HFFc6 (cell line): ENCODE measurements at regions not wholly inside any gene's neighbourhood (a gene's known extent, or its start where the extent isn't known, plus 50 kb on each side); places are given as distances from the start of the nearest gene placed in this dataset.

Experiments
- DNase-seq: peaks from one replicate; pipeline ENCODE4 v3.0.0-alpha.2; 2018
- H3K27ac Mint-ChIP-seq: 2 replicates; pipeline ENCODE4 v1.8.0; 2020; ENCODE audit warnings: mild to moderate bottlenecking, mixed read lengths
- H3K27me3 Mint-ChIP-seq: 2 replicates; pipeline ENCODE4 v1.8.0; 2021; ENCODE audit warnings: mild to moderate bottlenecking, moderate library complexity, mixed read lengths; ENCODE audit not compliant: insufficient read depth
- H3K36me3 Mint-ChIP-seq: 2 replicates; pipeline ENCODE4 v1.8.0; 2021; ENCODE audit warnings: low read depth, mixed read lengths
- H3K4me1 Mint-ChIP-seq: 2 replicates; pipeline ENCODE4 v1.8.0; 2020; ENCODE audit warnings: low read depth, mixed read lengths
- H3K4me3 Mint-ChIP-seq: 2 replicates; pipeline ENCODE4 v1.8.0; 2020; ENCODE audit warnings: mild to moderate bottlenecking, moderate library complexity, mixed read lengths
- H3K9me3 Mint-ChIP-seq: 2 replicates; pipeline ENCODE4 v1.8.0; 2020; ENCODE audit warnings: mild to moderate bottlenecking, mixed read lengths
- TF ChIP-seq, protein P1 (sequence below): fragments of 200-600 bp; sonication (generic); IDR thresholded peaks from 2 replicates; pipeline ENCODE4 v1.5.0; 2021; ENCODE audit warnings: antibody characterized with exemption, mild to moderate bottlenecking

DNA sequence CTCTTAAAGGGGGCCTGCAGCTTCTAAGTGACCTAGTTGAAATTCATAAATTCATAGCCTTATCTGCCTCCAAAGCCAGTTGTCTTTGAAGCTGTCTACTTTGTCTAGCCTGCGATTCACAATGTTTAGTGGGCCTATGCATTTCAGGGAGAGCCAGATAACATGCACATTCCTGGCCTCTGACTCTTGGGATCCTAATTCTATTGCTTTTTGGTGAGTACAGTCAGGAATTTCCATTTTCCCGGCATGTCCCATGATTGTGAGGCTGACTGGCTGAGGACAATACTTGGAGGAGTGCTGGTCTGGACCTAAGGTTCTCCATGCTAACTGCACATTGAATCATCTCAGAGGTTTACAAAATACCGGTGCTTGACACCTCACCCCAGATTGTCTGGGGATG lies 155.0 kb downstream of the MSL3 start:
- TF ChIP-seq, protein P1, sequence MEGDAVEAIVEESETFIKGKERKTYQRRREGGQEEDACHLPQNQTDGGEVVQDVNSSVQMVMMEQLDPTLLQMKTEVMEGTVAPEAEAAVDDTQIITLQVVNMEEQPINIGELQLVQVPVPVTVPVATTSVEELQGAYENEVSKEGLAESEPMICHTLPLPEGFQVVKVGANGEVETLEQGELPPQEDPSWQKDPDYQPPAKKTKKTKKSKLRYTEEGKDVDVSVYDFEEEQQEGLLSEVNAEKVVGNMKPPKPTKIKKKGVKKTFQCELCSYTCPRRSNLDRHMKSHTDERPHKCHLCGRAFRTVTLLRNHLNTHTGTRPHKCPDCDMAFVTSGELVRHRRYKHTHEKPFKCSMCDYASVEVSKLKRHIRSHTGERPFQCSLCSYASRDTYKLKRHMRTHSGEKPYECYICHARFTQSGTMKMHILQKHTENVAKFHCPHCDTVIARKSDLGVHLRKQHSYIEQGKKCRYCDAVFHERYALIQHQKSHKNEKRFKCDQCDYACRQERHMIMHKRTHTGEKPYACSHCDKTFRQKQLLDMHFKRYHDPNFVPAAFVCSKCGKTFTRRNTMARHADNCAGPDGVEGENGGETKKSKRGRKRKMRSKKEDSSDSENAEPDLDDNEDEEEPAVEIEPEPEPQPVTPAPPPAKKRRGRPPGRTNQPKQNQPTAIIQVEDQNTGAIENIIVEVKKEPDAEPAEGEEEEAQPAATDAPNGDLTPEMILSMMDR, result no peak
- no peaks in the 10 kb centered on the region for H3K36me3 Mint-ChIP-seq
- no peaks in the 10 kb centered on the region for H3K9me3 Mint-ChIP-seq
- no peak overlapping the region for H3K27ac Mint-ChIP-seq
- DNase-seq, result no peak
- H3K27me3 Mint-ChIP-seq, result peaks cover 8% of the 10 kb centered on the region; the same call in 1 of the 2 replicates
- no peaks in the 10 kb centered on the region for H3K4me1 Mint-ChIP-seq
- H3K4me3 Mint-ChIP-seq, result no peak overlapping the region

DNA sequence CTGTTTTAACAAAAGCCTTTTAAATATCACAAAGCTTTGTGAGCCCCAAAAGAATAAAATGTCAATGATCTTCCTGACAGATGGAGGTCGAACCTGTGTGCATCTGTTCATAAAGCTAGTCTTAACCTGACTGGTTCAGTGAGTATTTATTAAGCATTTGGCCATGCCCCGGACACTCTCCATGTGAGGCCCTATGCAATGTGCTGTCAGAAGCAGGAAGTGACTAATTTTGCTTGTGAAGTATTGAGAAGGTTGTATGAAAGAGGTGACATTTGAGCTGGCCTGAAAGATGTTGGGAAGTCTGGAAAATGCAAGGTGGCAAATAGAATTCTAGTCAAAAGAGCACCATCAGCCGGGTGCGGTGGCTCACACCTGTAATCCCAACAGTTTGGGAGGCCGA lies 171.4 kb downstream of the MSL3 start:
- H3K36me3 Mint-ChIP-seq, result no peaks in the 10 kb centered on the region
- H3K27ac Mint-ChIP-seq, result no peak overlapping the region
- no peak for DNase-seq
- no peak overlapping the region for H3K4me3 Mint-ChIP-seq
- H3K27me3 Mint-ChIP-seq, result peaks cover 5% of the 10 kb centered on the region; the same call in 1 of the 2 replicates
- TF ChIP-seq, protein P1, result no peak
- peaks cover 5% of the 10 kb centered on the region; the same call in 1 of the 2 replicates for H3K4me1 Mint-ChIP-seq
- no peaks in the 10 kb centered on the region for H3K9me3 Mint-ChIP-seq

- Mint-ChIP-seq H3K4me1 (peaks cover 5% of the 10 kb centered on the region; the same call in 1 of the 2 replicates), H3K27ac (no peak overlapping the region), H3K27me3 (peaks cover 3% of the 10 kb centered on the region; the same call in 1 of the 2 replicates), H3K4me3 (no peak overlapping the region), H3K36me3 (no peaks in the 10 kb centered on the region), H3K9me3 (no peaks in the 10 kb centered on the region)
- no peak for DNase-seq
- TF ChIP-seq, protein P1, result no peak
These were observed 174.4 kb downstream of the MSL3 start for GRCh38 chrX:11932423-11932822.

DNA sequence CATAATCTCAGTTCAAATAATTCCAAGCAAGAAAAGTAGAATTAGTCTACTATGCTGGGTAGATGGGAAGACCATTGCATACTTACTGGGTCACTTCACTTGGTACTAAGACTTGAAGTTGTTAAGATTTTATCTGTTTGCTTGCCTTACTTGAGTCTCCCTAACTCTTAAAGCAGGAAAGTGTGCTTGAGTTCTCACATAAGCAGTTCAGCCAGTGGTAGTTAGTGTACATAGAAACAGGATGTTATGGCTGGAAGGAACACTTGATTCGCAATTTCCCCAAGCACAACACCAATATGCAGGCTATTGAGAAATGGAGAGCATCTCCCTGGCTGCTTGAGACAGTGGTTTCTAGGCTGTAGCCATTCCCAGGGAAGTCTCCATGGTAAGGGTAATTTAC lies 176.1 kb downstream of the MSL3 start:
- peaks cover 5% of the 10 kb centered on the region; the same call in 1 of the 2 replicates for H3K4me1 Mint-ChIP-seq
- no peak for DNase-seq
- H3K27me3 Mint-ChIP-seq, result peaks cover 3% of the 10 kb centered on the region; the same call in 1 of the 2 replicates
- H3K27ac Mint-ChIP-seq, result no peak overlapping the region
- no peak overlapping the region for H3K4me3 Mint-ChIP-seq
- no peaks in the 10 kb centered on the region for H3K9me3 Mint-ChIP-seq
- H3K36me3 Mint-ChIP-seq, result no peaks in the 10 kb centered on the region
- TF ChIP-seq, protein P1, result no peak

DNA sequence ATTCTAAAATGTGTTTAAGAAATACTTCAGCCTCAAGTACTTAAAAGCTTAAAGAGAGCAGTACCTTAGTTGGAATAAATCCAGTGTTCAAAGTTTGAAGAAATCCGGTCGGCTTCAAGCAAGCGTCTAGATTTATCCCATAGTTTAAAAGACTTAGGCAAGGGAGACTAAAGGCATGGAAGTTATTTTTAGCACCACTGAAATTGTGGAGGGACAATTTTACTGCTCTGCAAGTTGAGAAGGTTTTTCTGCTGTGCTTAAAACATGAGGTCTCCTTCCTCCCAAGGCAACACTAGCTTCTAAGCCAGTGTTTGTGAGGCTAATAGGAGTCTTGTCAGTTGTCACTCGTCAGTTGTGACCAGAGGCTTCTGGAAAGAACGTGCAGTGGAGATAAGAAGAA lies 183.5 kb downstream of the MSL3 start:
- Mint-ChIP-seq H3K4me3 (no peak overlapping the region), H3K4me1 (0 out of 2 replicates have a peak, but pooled peaks cover 6% of the 10 kb centered on the region), H3K9me3 (no peaks in the 10 kb centered on the region), H3K36me3 (no peaks in the 10 kb centered on the region), H3K27me3 (no peaks in the 10 kb centered on the region), H3K27ac (no peak overlapping the region)
- DNase-seq, result no peak
- TF ChIP-seq, protein P1, result no peak

GRCh38 chrX:11944501-11944900 lies 186.5 kb downstream of the MSL3 start:
- Mint-ChIP-seq H3K4me1 (0 out of 2 replicates have a peak, but pooled peaks cover 6% of the 10 kb centered on the region), H3K27me3 (no peaks in the 10 kb centered on the region), H3K9me3 (no peaks in the 10 kb centered on the region), H3K27ac (no peak overlapping the region), H3K4me3 (no peak overlapping the region), H3K36me3 (no peaks in the 10 kb centered on the region)
- peak; percentile 52 for DNase-seq
- TF ChIP-seq, protein P1, result peak; percentile 75
